ENCODE measurements at regions not wholly inside any gene's neighbourhood (a gene's known extent, or its start where the extent isn't known, plus 50 kb on each side); places are given as distances from the start of the nearest gene placed in this dataset.

- TF ChIP-seq CTCF (IDR thresholded peaks at IDR 0.05; ENCODE audit: insufficient read depth, low read length, poor library complexity, severe bottlenecking) (no peak), EZH2phosphoT487 (conservative IDR thresholded peaks at IDR 0.05; ENCODE audit: low read length) (no peak)
Observed at GRCh38 chr11:29187215-29187614, 829.6 kb downstream of the KCNA4 start.

Data from SU-DHL-6 (cell line).